SK-N-MC (cell line): ENCODE measurements at regions not wholly inside any gene's neighbourhood (a gene's known extent, or its start where the extent isn't known, plus 50 kb on each side); places are given as distances from the start of the nearest gene placed in this dataset.

Experiments
- EZH2 ChIP-seq: fragments of 200-600 bp; sonication (generic); IDR thresholded peaks from one replicate; pipeline ENCODE4 v1.6.1; 2017; ENCODE audit warnings: antibody characterized with exemption
- POLR2AphosphoS5 ChIP-seq: IDR thresholded peaks from 2 replicates; pipeline ENCODE4 v1.6.1; 2012; ENCODE audit warnings: mild to moderate bottlenecking, low read depth, low read length, borderline replicate concordance

DNA sequence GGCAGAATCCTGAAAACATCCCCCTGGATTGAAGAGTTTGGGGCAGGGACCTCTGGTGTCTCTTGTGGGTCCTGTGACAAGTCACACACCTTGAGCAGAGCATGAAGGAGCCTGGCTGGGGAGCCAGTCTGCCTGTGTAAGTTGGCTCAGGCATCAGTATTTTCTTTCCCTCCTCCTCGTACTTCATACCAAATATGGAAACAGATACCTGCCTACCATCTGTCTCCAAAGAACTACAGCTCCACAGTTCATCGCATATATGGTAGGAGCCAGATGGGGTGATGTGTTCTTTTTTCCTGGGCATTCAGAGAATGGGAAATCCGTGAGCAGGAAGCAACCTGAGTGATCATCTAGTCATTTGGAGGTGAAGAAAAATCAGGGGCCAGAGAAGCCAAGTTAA is 177.3 kb upstream of the RAD23B start:
- TF ChIP-seq POLR2AphosphoS5 (no peak), EZH2 (no peak)
